Stimulated activated CD4-positive, alpha-beta T cell treated with anti-CD3 and anti-CD28 coated beads, Interleukin-2, amount 100 ng/mL, for 24 hours (primary cell): ENCODE measurements at regions not wholly inside any gene's neighbourhood (a gene's known extent, or its start where the extent isn't known, plus 50 kb on each side); places are given as distances from the start of the nearest gene placed in this dataset.
"Not testable (repeated sequence)": the region's sequence is repeated elsewhere in the genome, so short reads cannot be mapped to it uniquely, and the experiment has no call there.

ENCODE experiments used
- DNase-seq, 2 donors: peaks; one replicate each; pipeline ENCODE4 v3.0.0-alpha.2; 2020

- DNase-seq: no peak
Observed at GRCh38 chr2:8378016-8378810, 303.6 kb upstream of the ID2 start.

DNA sequence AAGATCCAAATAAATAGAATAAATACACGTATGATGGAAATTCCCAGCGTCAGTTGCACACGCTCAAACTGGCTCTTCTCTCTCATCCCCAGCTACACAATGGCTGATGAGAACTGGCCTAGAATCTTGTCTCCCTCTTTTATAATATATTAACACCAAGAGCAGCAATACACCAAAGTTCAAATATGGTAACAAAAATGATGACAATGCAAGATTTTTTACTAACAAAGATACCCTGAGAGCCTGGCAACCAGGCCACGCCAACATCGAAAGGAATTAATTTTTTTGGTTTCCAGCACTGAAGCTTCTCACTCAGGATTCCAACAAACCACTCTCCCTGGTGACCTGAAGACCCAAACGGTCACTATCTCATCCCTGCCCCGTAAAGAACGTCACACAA lies 302.7 kb upstream of the ID2 start:
- DNase-seq: no peak

DNA sequence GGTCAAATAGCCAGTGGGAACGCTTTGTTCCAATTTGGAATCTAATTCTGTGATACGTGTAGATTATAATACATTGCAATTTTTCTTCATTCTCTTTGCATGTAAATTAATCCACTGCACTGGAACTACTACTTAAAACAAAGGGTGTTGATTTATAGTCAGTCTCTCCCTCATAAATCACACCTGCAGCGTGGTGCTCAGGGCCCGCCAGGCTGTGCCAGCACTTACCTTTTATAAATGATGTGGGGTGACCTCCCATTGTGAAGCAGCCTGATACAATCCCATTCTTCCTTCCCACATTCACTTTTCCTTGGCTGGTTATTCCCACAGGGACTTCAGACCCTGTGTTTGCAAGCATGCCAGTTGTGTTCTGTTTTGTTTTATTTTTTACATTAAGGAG lies 302.3 kb upstream of the ID2 start:
- no peak for DNase-seq

DNA sequence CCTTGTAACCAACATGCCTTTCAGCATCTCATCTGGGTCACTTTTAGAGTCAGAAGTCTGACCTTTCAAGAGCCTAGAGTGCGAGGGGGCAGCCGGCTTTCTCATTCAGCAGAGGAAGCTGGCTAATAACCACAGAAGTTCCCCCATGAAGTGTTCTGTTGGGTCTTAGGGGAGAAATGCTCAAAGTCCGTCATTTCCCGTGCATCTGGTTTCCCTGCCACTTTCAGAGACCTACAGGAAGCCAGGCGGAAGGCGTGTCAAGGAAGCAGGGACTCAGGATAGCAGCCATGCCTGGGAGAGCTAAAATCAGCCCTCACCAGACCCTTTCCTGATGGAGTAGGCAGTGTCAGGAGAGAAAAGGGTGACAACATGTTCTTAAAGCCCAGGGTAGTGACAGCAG lies 301.8 kb upstream of the ID2 start:
- DNase-seq: no peak

GRCh38 chr2:8380566-8380965 lies 301.3 kb upstream of the ID2 start:
- no peak for DNase-seq

DNA sequence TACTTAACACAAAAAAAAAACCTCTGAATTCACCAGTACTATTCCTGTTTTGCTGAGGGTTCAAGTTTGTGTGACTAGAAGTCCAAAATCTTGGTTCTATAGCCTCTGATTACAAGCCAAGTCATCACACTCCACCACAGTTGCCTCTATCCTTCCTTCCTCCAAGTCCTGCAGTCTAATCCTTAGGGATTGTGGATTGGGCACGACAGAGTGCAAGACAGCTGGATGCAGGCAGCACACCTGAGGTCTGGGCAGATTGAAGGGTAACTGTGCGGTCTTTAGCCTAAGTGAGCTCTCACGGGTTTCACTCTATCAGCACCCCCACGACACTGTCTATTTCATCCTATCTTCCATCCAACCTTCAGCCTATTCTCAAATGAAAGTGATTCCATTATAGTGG lies 299.4 kb upstream of the ID2 start:
- DNase-seq: no peak

DNA sequence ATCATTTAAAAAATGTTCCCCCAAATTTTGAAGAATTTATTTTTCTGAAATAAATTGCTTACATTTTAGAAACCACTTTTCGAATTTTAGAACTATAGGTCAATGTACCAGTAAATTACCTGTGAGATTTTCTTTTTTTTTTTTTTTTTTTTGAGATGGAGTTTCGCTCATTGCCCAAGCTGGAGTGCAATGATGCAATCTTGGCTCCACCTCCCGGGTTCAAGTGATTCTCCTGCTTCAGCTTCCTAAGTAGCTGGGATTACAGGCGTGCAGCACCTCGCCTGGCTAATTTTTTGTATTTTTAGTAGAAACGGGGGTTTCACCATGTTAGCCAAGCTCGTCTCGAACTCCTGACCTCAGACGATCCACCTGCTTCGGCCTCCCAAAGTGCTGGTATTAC lies 295.1 kb upstream of the ID2 start:
- DNase-seq: not testable (repeated sequence)

DNA sequence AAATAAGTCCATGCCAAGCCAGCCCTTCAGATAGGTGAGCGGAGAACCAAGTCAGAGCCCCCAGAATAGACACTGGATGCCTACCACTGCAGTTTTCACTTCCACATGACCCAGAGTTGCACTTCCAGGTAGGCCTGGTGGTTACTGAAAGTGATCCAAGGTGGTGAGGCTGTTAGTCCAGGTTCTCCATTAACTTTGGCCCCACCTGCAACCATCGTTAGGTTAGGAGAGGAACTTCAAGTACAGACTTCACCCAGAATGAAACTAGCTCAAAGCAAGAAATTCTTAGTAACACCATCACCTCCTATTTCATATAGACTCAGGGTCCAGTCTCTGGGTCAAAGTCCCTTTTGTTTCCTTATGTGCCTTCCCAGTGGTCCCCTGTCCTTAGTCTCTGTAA lies 293.1 kb upstream of the ID2 start:
- no peak for DNase-seq

DNA sequence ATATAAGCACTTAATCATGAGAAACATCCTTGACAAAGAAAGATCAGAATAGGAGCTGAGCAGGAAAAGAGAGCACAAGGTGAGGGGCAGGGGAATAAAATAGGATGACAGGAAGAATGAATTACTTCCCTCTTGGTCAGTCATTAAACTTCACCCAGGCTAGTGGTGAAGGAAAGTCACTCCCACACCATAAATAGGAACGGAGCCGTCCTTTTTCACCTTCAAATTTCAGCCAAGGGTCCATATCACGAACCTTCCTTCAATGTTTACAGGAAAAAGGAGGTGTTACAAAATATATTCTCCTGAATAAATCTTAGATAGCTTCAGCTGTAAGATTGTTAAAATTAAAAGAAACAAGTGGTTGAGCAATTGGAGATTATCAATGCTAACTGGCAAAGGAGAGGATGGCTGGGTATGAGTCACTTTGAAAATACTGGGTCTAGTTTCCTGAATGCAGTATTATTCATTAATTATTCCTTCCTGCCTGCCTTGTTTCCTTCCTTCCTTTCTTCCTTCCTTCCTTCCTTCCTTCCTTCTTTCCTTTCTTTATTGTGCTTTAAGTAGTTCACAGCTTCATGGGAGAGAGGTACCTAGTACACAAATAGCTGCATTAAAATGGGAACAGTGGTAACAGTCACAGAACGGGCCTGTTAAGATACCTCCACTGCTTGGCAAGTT lies 292.3 kb upstream of the ID2 start:
- no peak for DNase-seq

DNA sequence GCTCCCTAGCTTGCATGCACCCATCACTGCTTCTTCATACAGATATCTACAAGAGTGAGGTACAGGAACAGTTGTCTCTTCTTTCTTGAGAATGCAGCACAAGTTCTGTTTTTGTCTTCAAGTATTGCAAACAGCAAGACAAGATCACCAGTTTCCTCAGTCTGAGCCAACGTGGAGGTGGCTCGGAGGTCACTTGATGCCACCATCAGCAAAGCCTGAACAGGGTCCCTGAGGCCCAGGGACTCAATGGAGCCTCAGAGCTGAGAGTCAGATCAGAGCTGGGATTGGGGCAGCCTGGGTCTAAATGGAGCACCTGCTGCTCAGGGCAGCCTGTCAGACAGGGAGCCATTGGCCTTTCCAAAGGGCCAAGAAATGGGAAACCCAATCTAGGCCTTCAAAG lies 290.7 kb upstream of the ID2 start:
- no peak for DNase-seq

DNA sequence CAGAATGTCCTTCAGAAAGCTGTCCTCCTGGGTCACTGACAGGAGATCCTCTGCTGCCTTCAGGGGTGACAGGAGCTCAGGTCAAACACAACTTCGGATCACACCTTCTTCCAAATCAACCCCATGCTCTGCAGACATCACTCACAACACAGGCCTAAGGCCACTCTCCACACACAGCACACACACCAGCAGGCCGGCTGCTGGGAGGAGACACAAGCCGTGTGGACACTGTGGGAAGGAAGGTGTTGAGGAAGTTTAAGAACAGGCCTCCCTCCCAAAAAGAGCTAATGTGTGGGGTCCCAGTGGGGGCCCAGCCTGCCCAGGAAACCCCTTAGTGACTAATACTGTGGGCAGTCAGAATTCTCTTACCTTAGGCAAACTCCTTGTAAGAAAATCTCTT lies 290.3 kb upstream of the ID2 start:
- no peak for DNase-seq

DNA sequence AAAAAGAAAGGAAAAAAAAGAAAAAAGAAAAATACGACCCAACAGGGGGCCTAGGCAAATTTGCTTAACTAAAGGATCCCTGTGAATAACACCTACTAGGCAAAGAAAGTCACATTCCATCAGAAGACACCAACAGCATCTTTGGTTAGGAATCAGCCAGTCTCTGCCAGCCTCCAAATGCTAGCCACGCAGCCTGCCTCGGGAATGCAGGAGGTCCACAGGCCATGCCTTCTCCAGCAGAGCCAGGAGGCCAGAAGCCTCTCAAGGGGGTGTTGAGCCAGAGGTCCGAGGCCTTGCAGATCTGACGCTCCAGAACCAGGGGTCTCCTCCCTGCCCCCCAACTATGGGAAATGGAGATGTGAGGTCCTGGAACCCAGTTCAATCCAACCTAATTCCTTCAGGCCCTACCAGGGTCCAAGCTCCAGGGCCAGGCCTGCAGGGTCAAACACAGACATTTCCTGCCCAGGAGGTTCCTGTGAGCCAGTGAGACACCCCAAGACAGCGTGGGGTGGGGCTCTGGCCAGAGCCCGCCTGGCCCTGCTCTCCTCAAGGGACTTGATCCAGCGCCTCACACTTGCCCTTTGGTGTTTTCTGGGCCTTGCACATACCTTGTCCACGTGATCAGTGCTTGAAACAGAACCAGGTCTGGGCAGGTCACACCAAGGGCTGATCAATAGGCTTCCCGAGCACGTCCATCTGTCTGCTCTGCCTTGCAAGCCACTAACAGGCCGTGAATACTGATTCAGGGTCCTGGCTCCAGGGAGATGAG lies 289.6 kb upstream of the ID2 start:
- no peak for DNase-seq

DNA sequence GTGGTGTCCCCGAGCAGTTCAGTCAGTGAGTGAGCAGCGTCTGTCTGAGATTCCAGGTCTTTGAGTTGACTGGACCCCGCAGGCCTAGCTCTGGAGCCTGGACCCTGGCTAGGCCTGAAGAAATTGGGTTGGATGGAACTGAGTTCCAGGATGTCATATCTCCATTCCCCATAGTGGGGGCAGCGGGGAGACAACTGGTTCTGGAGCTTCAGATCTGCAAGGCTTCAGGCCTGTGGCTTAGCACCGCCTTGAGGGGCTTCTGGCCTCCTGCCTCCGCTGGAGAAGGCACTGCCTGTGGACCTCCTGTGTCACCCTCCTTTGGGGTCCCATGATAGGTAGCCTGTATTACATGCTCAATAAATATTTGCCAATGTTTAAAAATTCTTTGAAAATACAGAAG lies 288.4 kb upstream of the ID2 start:
- no peak for DNase-seq

DNA sequence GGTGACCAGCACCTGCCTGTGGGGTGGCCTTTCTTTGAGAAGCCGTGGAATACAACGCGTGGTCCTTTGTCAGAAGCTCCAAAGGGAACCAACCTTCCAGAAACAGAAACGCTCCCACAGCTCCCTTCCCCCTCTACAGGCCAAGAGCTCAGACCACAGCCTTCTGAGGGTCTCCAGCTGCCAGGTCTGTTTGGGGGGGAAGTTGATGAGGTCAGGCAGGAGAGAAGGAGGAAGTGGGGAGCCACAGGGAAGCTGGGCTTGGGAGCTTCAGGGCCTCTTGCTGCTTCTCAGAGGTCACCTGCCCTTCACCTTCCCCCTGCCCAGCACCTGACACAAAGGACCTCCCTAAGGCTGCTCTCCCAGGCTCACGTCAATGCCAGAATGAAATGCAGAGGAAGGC lies 287.7 kb upstream of the ID2 start:
- no peak for DNase-seq

GRCh38 chr2:8394569-8395359 lies 287.1 kb upstream of the ID2 start:
- DNase-seq: no peak

DNA sequence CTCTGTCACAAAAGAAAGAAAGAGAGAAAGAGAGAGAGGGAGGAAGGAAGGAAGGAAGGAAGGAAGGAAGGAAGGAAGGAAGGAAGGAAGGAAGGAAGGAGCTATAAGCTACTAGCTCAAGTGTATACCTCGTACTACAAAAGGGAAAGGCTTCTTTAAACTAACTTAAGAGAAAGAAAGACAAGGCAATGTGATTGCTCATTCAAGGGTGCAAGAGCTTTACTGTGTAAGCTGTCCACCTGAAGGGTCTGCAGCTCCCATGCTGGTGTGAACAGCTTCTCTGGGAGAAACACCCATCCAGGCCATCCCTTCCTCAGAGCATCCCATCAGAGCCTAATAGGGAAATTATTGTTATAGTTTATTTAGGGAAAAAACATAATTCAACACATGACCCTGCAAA lies 286.1 kb upstream of the ID2 start:
- no peak for DNase-seq

GRCh38 chr2:8398040-8398668 lies 283.7 kb upstream of the ID2 start:
- no peak for DNase-seq

DNA sequence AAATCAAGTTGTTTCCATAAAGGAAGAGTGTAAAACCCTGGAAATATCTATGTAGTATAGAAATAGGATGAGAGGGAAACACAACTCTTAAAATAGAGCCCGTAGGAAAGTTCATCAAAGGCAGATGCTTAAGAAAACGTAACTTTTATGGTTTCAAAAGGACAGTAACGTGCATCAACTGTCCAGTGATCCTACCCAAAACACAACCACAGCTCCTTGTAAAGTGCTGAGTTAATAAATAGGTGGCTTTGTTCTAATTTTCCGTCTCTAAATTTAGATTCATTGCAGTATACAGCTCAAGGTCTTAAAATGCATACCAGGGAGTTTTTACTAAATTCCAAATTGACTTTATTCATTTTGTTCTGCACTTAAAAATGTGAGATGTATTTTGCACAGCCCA lies 282.1 kb upstream of the ID2 start:
- no peak for DNase-seq

GRCh38 chr2:8400196-8400595 lies 281.7 kb upstream of the ID2 start:
- DNase-seq: no peak

- DNase-seq: no peak
Observed at GRCh38 chr2:8402222-8402621, 279.6 kb upstream of the ID2 start.

- no peak for DNase-seq
Observed at GRCh38 chr2:8403876-8404275, 278.0 kb upstream of the ID2 start.

GRCh38 chr2:8405334-8405733 lies 276.5 kb upstream of the ID2 start:
- DNase-seq: no peak

DNA sequence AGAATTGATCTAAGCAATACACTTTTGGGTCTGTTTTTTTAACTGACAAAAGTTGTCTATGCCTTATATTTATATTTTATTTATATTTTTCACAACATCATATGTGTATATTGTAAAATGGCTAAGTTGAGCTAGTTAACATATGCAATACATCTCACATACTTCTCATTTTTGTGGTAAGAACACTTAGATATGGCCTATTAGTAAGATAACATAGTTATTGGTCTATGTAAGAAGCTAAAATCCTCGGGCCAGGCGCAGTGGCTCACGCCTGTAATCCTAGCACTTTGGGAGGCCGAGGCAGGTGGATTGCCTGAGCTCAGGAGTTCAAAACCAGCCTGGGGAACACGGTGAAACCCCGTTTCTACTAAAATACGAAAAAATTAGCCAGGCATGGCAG lies 275.6 kb upstream of the ID2 start:
- DNase-seq: no peak
